ENCODE measurements at regions not wholly inside any gene's neighbourhood (a gene's known extent, or its start where the extent isn't known, plus 50 kb on each side); places are given as distances from the start of the nearest gene placed in this dataset.

- no peak for DNase-seq (ENCODE audit: low read depth)
- H3K4me3 ChIP-seq (ENCODE audit: low read depth, low read length) = no peak overlapping the region
Observed at GRCh38 chr14:82075566-82075965, 541.9 kb upstream of the SEL1L start.

GRCh38 chr14:82079553-82079952 is 545.9 kb upstream of the SEL1L start:
- DNase-seq (ENCODE audit: low read depth) = no peak
- H3K4me3 ChIP-seq (ENCODE audit: low read depth, low read length) = no peak overlapping the region

- no peak for DNase-seq (ENCODE audit: low read depth)
- H3K4me3 ChIP-seq (ENCODE audit: low read depth, low read length) = no peak overlapping the region
Observed at GRCh38 chr14:82080370-82080769, 546.7 kb upstream of the SEL1L start.

GRCh38 chr14:82084813-82085212 is 551.2 kb upstream of the SEL1L start:
- DNase-seq (ENCODE audit: low read depth) = no peak
- H3K4me3 ChIP-seq (ENCODE audit: low read depth, low read length) = no peak overlapping the region

- no peak overlapping the region for H3K4me3 ChIP-seq (ENCODE audit: low read depth, low read length)
- no peak for DNase-seq (ENCODE audit: low read depth)
Observed at GRCh38 chr14:82091097-82091496, 557.4 kb upstream of the SEL1L start.

GRCh38 chr14:82094829-82095345 is 561.2 kb upstream of the SEL1L start:
- H3K4me3 ChIP-seq (ENCODE audit: low read depth, low read length) = no peak overlapping the region
- no peak for DNase-seq (ENCODE audit: low read depth)

GRCh38 chr14:82104013-82104412 is 570.4 kb upstream of the SEL1L start:
- H3K4me3 ChIP-seq (ENCODE audit: low read depth, low read length) = no peak overlapping the region
- DNase-seq (ENCODE audit: low read depth) = no peak

GRCh38 chr14:82112210-82112839 is 578.7 kb upstream of the SEL1L start:
- no peak overlapping the region for H3K4me3 ChIP-seq (ENCODE audit: low read depth, low read length)
- DNase-seq (ENCODE audit: low read depth) = no peak

GRCh38 chr14:82113007-82113406 is 579.4 kb upstream of the SEL1L start:
- H3K4me3 ChIP-seq (ENCODE audit: low read depth, low read length) = no peak overlapping the region
- DNase-seq (ENCODE audit: low read depth) = no peak

- no peak for DNase-seq (ENCODE audit: low read depth)
Observed at GRCh38 chr14:82113710-82114109, 580.1 kb upstream of the SEL1L start.

GRCh38 chr14:82116721-82117120 is 583.1 kb upstream of the SEL1L start:
- H3K4me3 ChIP-seq (ENCODE audit: low read depth, low read length) = no peak overlapping the region
- DNase-seq (ENCODE audit: low read depth) = no peak

More at GRCh38 chr14:82113710-82114109, 580.1 kb upstream of the SEL1L start:
- H3K4me3 ChIP-seq (ENCODE audit: low read depth, low read length) = no peak overlapping the region

- no peak overlapping the region for H3K4me3 ChIP-seq (ENCODE audit: low read depth, low read length)
- DNase-seq (ENCODE audit: low read depth) = no peak
Observed at GRCh38 chr14:82122655-82123054, 589.0 kb upstream of the SEL1L start.

GRCh38 chr14:82124511-82124910 is 590.9 kb upstream of the SEL1L start:
- no peak for DNase-seq (ENCODE audit: low read depth)

GRCh38 chr14:82126006-82126405 is 592.4 kb upstream of the SEL1L start:
- no peak overlapping the region for H3K4me3 ChIP-seq (ENCODE audit: low read depth, low read length)
- DNase-seq (ENCODE audit: low read depth) = no peak

More at GRCh38 chr14:82124511-82124910, 590.9 kb upstream of the SEL1L start:
- no peak overlapping the region for H3K4me3 ChIP-seq (ENCODE audit: low read depth, low read length)

- no peak for DNase-seq (ENCODE audit: low read depth)
- no peak overlapping the region for H3K4me3 ChIP-seq (ENCODE audit: low read depth, low read length)
Observed at GRCh38 chr14:82134411-82134810, 600.8 kb upstream of the SEL1L start.

GRCh38 chr14:82138431-82138830 is 604.8 kb upstream of the SEL1L start:
- DNase-seq (ENCODE audit: low read depth) = no peak
- no peak overlapping the region for H3K4me3 ChIP-seq (ENCODE audit: low read depth, low read length)

GRCh38 chr14:82146846-82147245 is 613.2 kb upstream of the SEL1L start:
- no peak for DNase-seq (ENCODE audit: low read depth)
- H3K4me3 ChIP-seq (ENCODE audit: low read depth, low read length) = no peak overlapping the region

GRCh38 chr14:82153689-82154088 is 620.0 kb upstream of the SEL1L start:
- DNase-seq (ENCODE audit: low read depth) = no peak
- no peak overlapping the region for H3K4me3 ChIP-seq (ENCODE audit: low read depth, low read length)

GRCh38 chr14:82159624-82160023 is 626.0 kb upstream of the SEL1L start:
- H3K4me3 ChIP-seq (ENCODE audit: low read depth, low read length) = no peak overlapping the region
- DNase-seq (ENCODE audit: low read depth) = no peak

GRCh38 chr14:82180139-82180538 is 646.5 kb upstream of the SEL1L start:
- H3K4me3 ChIP-seq (ENCODE audit: low read depth, low read length) = no peak overlapping the region
- no peak for DNase-seq (ENCODE audit: low read depth)

- DNase-seq (ENCODE audit: low read depth) = no peak
- no peak overlapping the region for H3K4me3 ChIP-seq (ENCODE audit: low read depth, low read length)
Observed at GRCh38 chr14:82182646-82183045, 649.0 kb upstream of the SEL1L start.

GRCh38 chr14:82190742-82191141 is 657.1 kb upstream of the SEL1L start:
- no peak overlapping the region for H3K4me3 ChIP-seq (ENCODE audit: low read depth, low read length)
- DNase-seq (ENCODE audit: low read depth) = no peak

Data from skeletal muscle cell (primary cell).